NCI-H1436 (cell line): ENCODE measurements at regions not wholly inside any gene's neighbourhood (a gene's known extent, or its start where the extent isn't known, plus 50 kb on each side); places are given as distances from the start of the nearest gene placed in this dataset.

ENCODE experiments used
- DNase-seq: peaks from one replicate; lab custom pipeline; 2025; lab: John Stamatoyannopoulos, UW

DNA sequence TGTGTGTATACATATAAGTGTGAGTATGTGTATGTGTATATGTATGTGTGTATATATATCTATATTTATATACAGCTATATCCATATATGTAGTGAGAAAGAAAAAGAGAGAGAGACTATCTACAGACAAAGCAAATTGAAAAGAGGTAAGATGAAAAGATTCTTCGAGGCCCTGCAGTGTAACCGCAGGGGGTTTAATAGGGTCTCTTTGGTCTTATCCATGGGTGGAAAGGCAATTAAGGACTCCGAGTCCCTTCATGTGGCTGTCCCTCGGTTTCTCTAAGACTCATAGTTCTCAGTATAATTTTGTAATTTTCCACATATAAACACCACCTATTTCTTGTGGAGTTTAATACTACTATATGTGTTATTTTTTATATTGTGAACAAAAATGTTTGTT lies 50.6 kb upstream of the JAZF1 start:
- DNase-seq: no peak

GRCh38 chr7:28236560-28236959 lies 56.0 kb upstream of the JAZF1 start:
- no peak for DNase-seq

- no peak for DNase-seq
Observed at GRCh38 chr7:28237363-28237762, 56.8 kb upstream of the JAZF1 start.

GRCh38 chr7:28239823-28240204 lies 59.2 kb upstream of the JAZF1 start:
- DNase-seq: no peak

GRCh38 chr7:28240481-28240880 lies 59.9 kb upstream of the JAZF1 start:
- no peak for DNase-seq

GRCh38 chr7:28243861-28244260 lies 63.3 kb upstream of the JAZF1 start:
- no peak for DNase-seq

DNA sequence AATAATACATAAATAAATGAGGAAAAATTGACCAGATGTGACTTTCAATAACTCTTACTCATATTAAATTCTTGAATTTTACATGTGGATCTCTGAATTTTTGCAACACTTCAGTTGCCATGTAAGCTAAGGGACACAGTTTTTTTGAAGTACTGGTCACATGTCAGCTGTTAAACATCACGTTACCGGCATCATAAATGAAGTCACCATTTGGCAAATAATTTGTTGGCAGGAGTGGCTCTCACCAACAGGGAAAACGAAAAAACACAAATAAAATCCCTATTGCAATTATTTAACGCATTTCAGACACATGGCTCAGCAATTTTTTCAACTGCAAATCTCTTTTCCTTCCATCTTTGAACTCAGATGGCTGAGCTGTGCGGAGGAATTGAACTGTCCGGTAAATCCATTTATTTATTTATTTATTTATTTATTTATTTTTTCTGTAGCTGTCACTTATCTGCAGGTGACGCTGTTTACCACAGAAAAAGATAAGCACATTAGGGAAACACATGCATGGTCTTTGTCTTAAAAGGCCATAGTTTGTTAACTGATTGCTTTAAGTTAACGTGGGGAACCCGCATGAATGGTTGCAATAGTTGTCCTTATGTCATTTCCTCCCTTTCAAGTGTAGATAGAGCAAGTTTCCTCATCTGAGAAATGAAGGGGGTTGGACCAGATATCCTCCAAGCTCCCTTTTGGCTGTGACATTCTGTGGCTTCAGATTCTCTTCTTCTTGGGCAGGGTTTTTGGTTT lies 64.7 kb upstream of the JAZF1 start:
- no peak for DNase-seq

DNA sequence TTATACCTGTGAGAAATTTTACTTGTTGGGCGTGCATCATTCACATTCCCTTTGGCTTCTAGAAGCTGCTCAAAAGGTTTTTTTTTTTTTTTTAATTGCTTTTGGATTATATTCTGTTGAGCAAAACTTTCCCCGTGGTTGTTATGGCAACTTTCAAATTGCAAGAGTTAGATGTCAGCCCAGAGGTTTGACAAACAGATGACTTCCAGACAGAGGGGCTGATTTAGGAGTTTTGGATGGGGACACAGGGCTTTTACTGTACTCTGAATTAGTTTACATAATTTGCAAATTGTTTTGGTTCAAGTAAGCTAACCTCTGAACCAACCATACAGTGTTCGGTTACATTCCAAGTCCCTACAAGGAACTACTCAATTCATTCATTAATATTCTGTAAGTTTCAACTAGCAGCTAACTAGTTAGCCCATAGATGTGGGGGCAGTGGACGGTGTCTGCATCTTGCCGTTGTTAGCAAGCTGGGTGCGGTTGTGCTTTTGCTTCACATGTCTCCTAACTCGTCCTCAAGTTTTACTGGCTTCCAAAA lies 66.4 kb upstream of the JAZF1 start:
- no peak for DNase-seq

DNA sequence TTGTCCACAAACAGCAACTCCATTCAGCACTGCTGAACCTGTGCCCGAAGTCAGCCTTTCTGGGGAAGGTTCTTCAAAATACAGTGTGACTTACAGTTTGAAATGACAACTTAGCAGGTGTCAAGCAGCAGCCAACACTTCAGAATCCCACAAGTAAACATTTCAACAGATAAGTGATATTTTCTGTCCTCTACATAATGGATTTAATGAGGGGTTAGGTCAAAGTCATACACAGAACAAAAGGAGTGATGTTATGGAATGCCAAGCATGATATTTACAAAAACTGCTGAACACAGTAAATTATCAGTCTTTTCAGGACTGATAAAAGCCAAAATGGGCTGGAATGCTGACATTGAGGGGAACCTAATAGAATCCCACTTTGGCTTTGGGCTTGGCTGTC lies 77.6 kb upstream of the JAZF1 start:
- DNase-seq: peak; percentile 2

GRCh38 chr7:28260969-28261368 lies 80.4 kb upstream of the JAZF1 start:
- no peak for DNase-seq

DNA sequence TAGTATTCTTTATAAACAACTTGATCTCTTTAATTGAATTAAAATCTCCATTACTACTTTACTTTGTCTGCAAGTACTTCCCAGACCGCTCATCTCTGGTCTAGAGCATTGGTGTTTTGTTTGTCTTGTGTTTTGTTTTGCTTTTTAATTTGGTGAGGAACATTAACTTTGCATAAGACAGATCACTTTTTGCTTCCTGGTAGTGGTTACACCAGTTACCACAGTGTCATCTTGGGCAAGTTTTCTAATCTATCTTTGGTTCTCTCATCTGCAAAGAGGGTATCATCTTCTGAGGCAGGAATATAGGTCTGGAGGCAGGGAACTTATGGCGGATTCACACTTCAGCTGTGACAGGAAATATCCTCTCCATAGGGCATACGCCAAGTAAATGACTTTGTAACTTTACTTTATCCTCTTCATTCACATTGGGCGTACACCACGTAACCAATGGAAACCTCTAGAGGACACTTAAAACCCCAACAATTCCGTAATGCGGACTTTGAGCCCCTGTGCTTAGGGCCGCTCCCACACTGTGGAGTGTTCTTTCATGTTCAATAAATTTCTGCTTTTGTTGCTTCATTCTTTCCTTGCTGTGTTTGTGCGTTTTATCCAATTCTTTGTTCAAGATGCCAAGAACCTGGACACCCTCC lies 83.2 kb upstream of the JAZF1 start:
- no peak for DNase-seq

- DNase-seq: peak; percentile 55
Observed at GRCh38 chr7:28266402-28266801, 85.8 kb upstream of the JAZF1 start.

DNA sequence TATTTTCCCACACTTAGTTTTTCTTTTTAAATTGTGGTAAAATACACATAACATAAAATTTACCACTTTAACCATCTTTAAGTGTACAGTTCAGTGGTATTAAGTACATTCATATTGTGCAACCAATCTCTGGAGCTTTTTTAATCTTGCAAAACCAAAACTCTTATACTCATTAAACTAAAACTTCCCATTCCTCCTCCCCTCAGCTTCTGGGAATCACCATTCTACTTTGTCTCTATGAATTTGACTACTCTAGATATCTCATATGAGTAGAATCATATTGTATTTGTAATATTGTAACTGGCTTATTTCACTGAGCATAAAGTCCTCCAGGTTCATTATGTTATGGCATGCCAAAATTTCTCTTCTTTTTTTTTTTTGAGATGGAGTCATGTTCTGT lies 86.4 kb upstream of the JAZF1 start:
- DNase-seq: no peak

DNA sequence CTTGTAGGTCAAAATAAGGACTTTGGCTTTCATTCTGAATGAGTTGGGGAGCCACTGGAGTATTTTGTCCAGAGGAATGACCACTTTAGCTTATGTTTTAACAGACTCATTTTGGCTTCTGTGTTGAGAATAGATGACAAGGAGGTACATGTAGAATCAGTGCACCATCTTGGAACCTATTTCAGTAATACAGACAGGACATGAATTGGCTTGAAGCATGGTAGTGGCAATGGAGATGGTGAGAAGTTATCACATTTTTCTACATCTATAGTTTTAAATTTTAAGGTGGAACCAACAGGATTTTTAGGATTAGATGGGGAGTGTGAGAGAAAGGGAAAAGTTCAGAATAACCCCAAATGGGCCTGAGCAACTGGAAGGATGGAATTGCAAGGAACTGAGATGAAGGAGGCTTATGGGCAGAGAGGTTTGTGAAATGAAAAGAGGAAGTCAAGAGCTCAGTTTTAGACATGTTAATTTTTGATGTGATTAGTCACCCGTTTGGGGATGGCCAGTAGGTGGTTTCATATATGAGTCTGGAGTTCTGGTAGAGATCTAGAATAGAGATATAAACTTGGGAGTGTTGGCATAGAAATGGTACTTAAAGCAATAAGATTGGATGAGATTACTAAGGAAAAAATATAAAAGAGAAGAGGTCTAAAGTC lies 89.2 kb upstream of the JAZF1 start:
- DNase-seq: no peak

DNA sequence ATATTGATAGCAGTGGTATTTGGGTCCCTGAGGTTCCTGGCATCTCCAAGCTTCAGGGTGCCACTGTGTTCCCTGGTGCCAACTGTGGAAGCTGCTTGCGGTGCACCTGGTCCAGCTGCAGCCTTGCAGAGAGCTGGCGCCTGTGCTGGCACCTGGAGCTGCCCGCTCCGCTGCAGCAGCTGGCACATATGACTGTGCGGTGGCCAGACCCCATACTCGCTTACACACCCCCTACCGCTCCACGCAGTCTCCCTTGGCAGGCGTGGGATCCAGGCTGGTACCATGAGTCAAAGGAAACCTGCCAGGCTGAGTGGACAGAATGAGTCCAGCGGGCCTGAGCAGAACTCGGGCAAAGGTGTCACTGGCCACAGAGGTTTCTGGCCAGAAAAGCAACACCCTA lies 89.9 kb upstream of the JAZF1 start:
- no peak for DNase-seq

DNA sequence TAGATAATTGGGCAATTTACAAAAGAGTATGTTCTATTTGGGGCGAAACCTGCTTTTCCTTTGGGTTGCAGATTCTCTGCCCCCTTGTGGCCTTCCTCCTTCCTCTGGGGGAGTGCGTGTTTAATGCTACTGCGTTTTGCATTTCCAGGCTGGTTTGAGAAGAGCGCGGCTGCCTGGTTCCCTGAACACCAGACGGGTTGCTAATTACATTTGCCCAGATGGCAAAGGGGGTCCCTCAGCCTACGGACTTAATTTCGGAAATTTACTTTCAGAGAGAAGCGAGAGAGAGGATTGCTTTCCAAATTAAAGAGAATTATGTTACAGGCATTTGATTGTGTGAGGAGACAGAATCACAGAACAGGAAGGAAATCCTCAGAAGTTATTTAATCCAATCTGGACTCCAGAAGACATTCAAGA lies 91.9 kb upstream of the JAZF1 start:
- peak; percentile 45 for DNase-seq

- no peak for DNase-seq
Observed at GRCh38 chr7:28276298-28276697, 95.7 kb upstream of the JAZF1 start.

GRCh38 chr7:28277364-28277763 lies 96.8 kb upstream of the JAZF1 start:
- no peak for DNase-seq

DNA sequence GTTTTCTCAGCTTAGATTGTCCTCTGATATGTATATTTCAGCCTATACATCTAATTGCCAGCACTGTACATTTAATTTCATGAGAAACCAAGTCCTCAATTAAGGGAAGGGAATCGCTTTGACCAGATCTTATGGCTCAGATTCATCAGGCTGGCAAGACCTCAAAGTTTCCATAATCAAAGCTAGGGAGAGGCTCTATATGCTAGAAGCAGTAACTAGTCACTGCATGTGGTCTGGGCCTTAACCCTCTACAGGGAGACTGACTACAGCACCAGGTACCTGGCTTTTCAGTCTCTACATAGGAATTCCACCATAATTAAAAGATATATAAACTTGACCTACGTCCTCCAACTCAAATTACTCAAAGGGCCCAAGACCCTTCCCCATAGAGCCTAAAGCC lies 97.4 kb upstream of the JAZF1 start:
- no peak for DNase-seq

- DNase-seq: no peak
Observed at GRCh38 chr7:28280516-28280915, 99.9 kb upstream of the JAZF1 start.

- no peak for DNase-seq
Observed at GRCh38 chr7:28290496-28290895, 109.9 kb upstream of the JAZF1 start.

- no peak for DNase-seq
Observed at GRCh38 chr7:28291559-28291958, 111.0 kb upstream of the JAZF1 start.
